Astrocyte (in vitro differentiated cells and primary cell): ENCODE measurements at regions not wholly inside any gene's neighbourhood (a gene's known extent, or its start where the extent isn't known, plus 50 kb on each side); places are given as distances from the start of the nearest gene placed in this dataset.
A peak's percentile ranks its signal among the peaks of the same experiment; 100 is the strongest.

ENCODE experiments used
- DNase-seq: peaks from one replicate; pipeline ENCODE4 v3.0.0-alpha.2; 2010; ENCODE audit warnings: low read depth
- FAIRE-seq: peaks from 2 replicates; lab custom pipeline; 2011; peaks lifted over from hg19 to GRCh38; lab: Jason Lieb, UNC
- H2AFZ ChIP-seq: 2 replicates; pipeline ENCODE4 v1.6.0; 2012; ENCODE audit warnings: low read depth, low read length, inconsistent platforms
- H3K27ac ChIP-seq: 2 replicates; pipeline ENCODE4 v1.5.1; 2011; ENCODE audit warnings: low read depth, low read length, inconsistent platforms
- H3K27me3 ChIP-seq: 2 replicates; pipeline ENCODE4 v1.6.0; 2011; ENCODE audit warnings: low read length, inconsistent platforms; ENCODE audit not compliant: insufficient read depth
- H3K36me3 ChIP-seq: 2 replicates; pipeline ENCODE4 v1.5.1; 2011; ENCODE audit warnings: low read length, inconsistent platforms; ENCODE audit not compliant: insufficient read depth
- H3K4me1 ChIP-seq: 2 replicates; pipeline ENCODE4 v1.5.1; 2011; ENCODE audit warnings: low read length, inconsistent platforms; ENCODE audit not compliant: insufficient read depth
- H3K4me2 ChIP-seq: 2 replicates; pipeline ENCODE4 v1.6.0; 2012; ENCODE audit warnings: low read length, inconsistent platforms
- H3K4me3 ChIP-seq: 2 replicates; pipeline ENCODE4 v1.5.1; 2011; ENCODE audit warnings: low read depth, mild to moderate bottlenecking, low read length, inconsistent platforms; ENCODE audit not compliant: insufficient read depth
- H3K79me2 ChIP-seq: 2 replicates; pipeline ENCODE4 v1.6.0; 2012; ENCODE audit warnings: mild to moderate bottlenecking, low read length, inconsistent platforms; ENCODE audit not compliant: insufficient read depth
- H3K9ac ChIP-seq: 2 replicates; pipeline ENCODE4 v1.6.0; 2012; ENCODE audit warnings: mild to moderate bottlenecking, low read length, inconsistent platforms
- H3K9me3 ChIP-seq: 2 replicates; pipeline ENCODE4 v1.5.1; 2012; ENCODE audit warnings: low read depth, mild to moderate bottlenecking, low read length, inconsistent platforms; ENCODE audit not compliant: insufficient read depth
- H4K20me1 ChIP-seq: 2 replicates; pipeline ENCODE4 v1.6.0; 2012; ENCODE audit warnings: low read length, inconsistent platforms; ENCODE audit not compliant: insufficient read depth
- H3K27ac Mint-ChIP-seq: one replicate; pipeline ENCODE4 v1.8.0; 2021; ENCODE audit warnings: mild to moderate bottlenecking, mixed read lengths; ENCODE audit not compliant: unreplicated experiment
- H3K27me3 Mint-ChIP-seq: one replicate; pipeline ENCODE4 v1.8.0; 2021; ENCODE audit warnings: low read depth, mixed read lengths; ENCODE audit not compliant: unreplicated experiment
- H3K36me3 Mint-ChIP-seq: one replicate; pipeline ENCODE4 v1.8.0; 2021; ENCODE audit warnings: low read depth, mixed read lengths; ENCODE audit not compliant: unreplicated experiment
- H3K4me1 Mint-ChIP-seq: one replicate; pipeline ENCODE4 v1.8.0; 2021; ENCODE audit warnings: low read depth, mixed read lengths; ENCODE audit not compliant: unreplicated experiment
- H3K4me3 Mint-ChIP-seq: one replicate; pipeline ENCODE4 v1.8.0; 2021; ENCODE audit warnings: mild to moderate bottlenecking, moderate library complexity, mixed read lengths; ENCODE audit not compliant: unreplicated experiment
- H3K9me3 Mint-ChIP-seq: one replicate; pipeline ENCODE4 v1.8.0; 2021; ENCODE audit warnings: mild to moderate bottlenecking, mixed read lengths; ENCODE audit not compliant: unreplicated experiment
- CTCF ChIP-seq: IDR thresholded peaks from 2 replicates; pipeline ENCODE4 v1.5.1; 2011; ENCODE audit warnings: low read depth, mild to moderate bottlenecking, inconsistent platforms, low read length, moderate library complexity; ENCODE audit not compliant: insufficient read depth
- EZH2 ChIP-seq: IDR thresholded peaks from 2 replicates; pipeline ENCODE4 v1.6.1; 2012; ENCODE audit warnings: mild to moderate bottlenecking, low read length, inconsistent platforms; ENCODE audit not compliant: insufficient read depth

- H3K4me1 ChIP-seq: peaks cover 2% of the 10 kb centered on the region
- no peak overlapping the region for H3K4me2 ChIP-seq
- H3K27ac ChIP-seq: no peak overlapping the region
- H2AFZ ChIP-seq: no peak overlapping the region
- no peaks in the 10 kb centered on the region for H3K27me3 ChIP-seq
- no peak overlapping the region for H3K9ac ChIP-seq
- no peaks in the 10 kb centered on the region for H4K20me1 ChIP-seq
- Mint-ChIP-seq H3K4me3 (no peak overlapping the region), H3K9me3 (no peaks in the 10 kb centered on the region), H3K4me1 (peaks cover 7% of the 10 kb centered on the region), H3K27me3 (no peaks in the 10 kb centered on the region), H3K27ac (no peak overlapping the region), H3K36me3 (no peaks in the 10 kb centered on the region)
- H3K4me3 ChIP-seq: no peak overlapping the region
- FAIRE-seq (no peak), DNase-seq (peak; percentile 16)
- H3K79me2 ChIP-seq: no peaks in the 10 kb centered on the region
- no peaks in the 10 kb centered on the region for H3K9me3 ChIP-seq
- TF ChIP-seq CTCF (peak; percentile 81), EZH2 (no peak)
- no peaks in the 10 kb centered on the region for H3K36me3 ChIP-seq
These were observed 346.8 kb downstream of the CNTN3 start for GRCh38 chr3:74267588-74268184.

GRCh38 chr3:74267131-74267530 is 347.3 kb downstream of the CNTN3 start:
- H3K36me3 Mint-ChIP-seq: no peaks in the 10 kb centered on the region
- Histone ChIP-seq H3K27ac (no peak overlapping the region), H3K4me2 (no peak overlapping the region), H2AFZ (no peak overlapping the region), H3K4me1 (peaks cover 2% of the 10 kb centered on the region), H3K9ac (no peak overlapping the region), H4K20me1 (no peaks in the 10 kb centered on the region), H3K36me3 (no peaks in the 10 kb centered on the region), H3K27me3 (no peaks in the 10 kb centered on the region), H3K79me2 (no peaks in the 10 kb centered on the region), H3K4me3 (no peak overlapping the region), H3K9me3 (no peaks in the 10 kb centered on the region)
- H3K9me3 Mint-ChIP-seq: no peaks in the 10 kb centered on the region
- no peak for FAIRE-seq
- peaks cover 7% of the 10 kb centered on the region for H3K4me1 Mint-ChIP-seq
- TF ChIP-seq EZH2 (no peak), CTCF (no peak)
- no peaks in the 10 kb centered on the region for H3K27me3 Mint-ChIP-seq
- H3K4me3 Mint-ChIP-seq: no peak overlapping the region
- no peak for DNase-seq
- H3K27ac Mint-ChIP-seq: peak overlapping the region; percentile 2

GRCh38 chr3:74265069-74265468 is 349.4 kb downstream of the CNTN3 start:
- no peak overlapping the region for H3K4me2 ChIP-seq
- H3K79me2 ChIP-seq: no peaks in the 10 kb centered on the region
- TF ChIP-seq EZH2 (no peak), CTCF (no peak)
- H3K27ac Mint-ChIP-seq: no peak overlapping the region
- H3K27me3 ChIP-seq: no peaks in the 10 kb centered on the region
- no peaks in the 10 kb centered on the region for H3K36me3 Mint-ChIP-seq
- FAIRE-seq (no peak), DNase-seq (no peak)
- H3K4me1 Mint-ChIP-seq: peaks cover 7% of the 10 kb centered on the region
- H3K4me3 Mint-ChIP-seq: no peak overlapping the region
- no peaks in the 10 kb centered on the region for H3K9me3 ChIP-seq
- no peaks in the 10 kb centered on the region for H4K20me1 ChIP-seq
- no peak overlapping the region for H3K9ac ChIP-seq
- no peak overlapping the region for H2AFZ ChIP-seq
- no peaks in the 10 kb centered on the region for H3K9me3 Mint-ChIP-seq
- no peak overlapping the region for H3K4me3 ChIP-seq
- peaks cover 2% of the 10 kb centered on the region for H3K4me1 ChIP-seq
- H3K27me3 Mint-ChIP-seq: no peaks in the 10 kb centered on the region
- H3K36me3 ChIP-seq: no peaks in the 10 kb centered on the region
- H3K27ac ChIP-seq: no peak overlapping the region
